CD4-positive, CD25-positive, alpha-beta regulatory T cell (primary cell): ENCODE measurements at regions not wholly inside any gene's neighbourhood (a gene's known extent, or its start where the extent isn't known, plus 50 kb on each side); places are given as distances from the start of the nearest gene placed in this dataset.
A peak's percentile ranks its signal among the peaks of the same experiment; 100 is the strongest.

ENCODE experiments used
- ATAC-seq, 2 donors: fragments of 150-1000 bp; cut with Tn5 transposase; one replicate each; pipeline ENCODE4 v1.10.0; 2021; ENCODE audit warnings: low read depth in 2 of 2, moderate number of reproducible peaks in 2 of 2, moderate library complexity in 1 of 2
- DNase-seq, 3 donors: peaks; one replicate each; pipeline versions ENCODE4 v3.0.0 to v3.0.0-alpha.2; 2012 to 2022; ENCODE audit warnings: mixed read lengths in 1 of 3
- H3K27ac ChIP-seq: one replicate; pipeline ENCODE4 v1.7.0; 2013; ENCODE audit warnings: mild to moderate bottlenecking, low read length; ENCODE audit not compliant: insufficient read depth, poor library complexity, severe bottlenecking
- H3K27me3 ChIP-seq: one replicate; pipeline ENCODE4 v1.7.0; 2013; ENCODE audit warnings: low read length; ENCODE audit not compliant: control insufficient read depth, insufficient read depth
- H3K36me3 ChIP-seq: one replicate; pipeline ENCODE4 v1.7.0; 2013; ENCODE audit warnings: mild to moderate bottlenecking, low read length, moderate library complexity; ENCODE audit not compliant: control insufficient read depth, insufficient read depth
- H3K4me1 ChIP-seq: 2 replicates; pipeline ENCODE4 v1.7.0; 2013; ENCODE audit warnings: mild to moderate bottlenecking, low read length; ENCODE audit not compliant: insufficient read depth, control insufficient read depth, poor library complexity, severe bottlenecking
- H3K4me3 ChIP-seq: one replicate; pipeline ENCODE4 v1.7.0; 2013; ENCODE audit warnings: low read depth, mild to moderate bottlenecking, low read length, moderate library complexity
- H3K9me3 ChIP-seq, 2 experiments: 1 replicate in 1 of 2; 2 replicates in 1 of 2; pipeline ENCODE4 v1.7.0; 2013; ENCODE audit warnings: low read length in 2 of 2, mild to moderate bottlenecking in 1 of 2, moderate library complexity in 1 of 2; ENCODE audit not compliant: control insufficient read depth in 2 of 2
- H3K27ac Mint-ChIP-seq, 3 donors: one replicate each; pipeline ENCODE4 v1.8.0; 2020 to 2022; ENCODE audit warnings: mild to moderate bottlenecking in 3 of 3, mixed read lengths in 3 of 3, moderate library complexity in 2 of 3
- H3K27me3 Mint-ChIP-seq: one replicate; pipeline ENCODE4 v1.8.0; 2022; ENCODE audit warnings: mild to moderate bottlenecking, mixed read lengths
- H3K36me3 Mint-ChIP-seq: one replicate; pipeline ENCODE4 v1.8.0; 2020; ENCODE audit warnings: mixed read lengths
- H3K4me1 Mint-ChIP-seq, 4 donors: one replicate each; pipeline ENCODE4 v1.8.0; 2020 to 2022; ENCODE audit warnings: mixed read lengths in 4 of 4, mild to moderate bottlenecking in 1 of 4
- H3K4me3 Mint-ChIP-seq, 4 donors: one replicate each; pipeline ENCODE4 v1.8.0; 2020 to 2022; ENCODE audit warnings: mild to moderate bottlenecking in 4 of 4, mixed read lengths in 4 of 4, moderate library complexity in 3 of 4
- H3K9me3 Mint-ChIP-seq, 7 donors: one replicate each; pipeline ENCODE4 v1.8.0; 2020 to 2022; ENCODE audit warnings: mixed read lengths in 7 of 7, mild to moderate bottlenecking in 3 of 7, moderate library complexity in 2 of 7

DNA sequence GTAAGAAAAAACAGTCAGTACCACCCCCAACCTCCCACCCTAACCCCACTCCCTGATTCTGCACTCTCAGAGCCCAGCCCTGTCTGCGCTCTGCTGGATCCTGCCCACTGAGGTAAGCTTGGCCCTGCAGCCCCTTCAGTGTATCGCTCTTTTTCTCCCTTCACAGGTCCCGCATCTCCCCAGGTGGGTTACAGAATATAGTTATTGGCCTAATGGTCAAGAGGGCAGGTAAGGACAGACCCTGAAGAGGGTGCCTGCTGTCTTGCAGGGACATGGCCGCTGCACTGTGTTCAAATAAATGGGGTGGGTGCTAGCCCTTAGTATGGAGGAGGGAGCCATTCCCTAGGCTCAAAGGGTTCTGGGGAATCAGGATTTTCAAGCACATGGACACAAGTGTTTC is 135.7 kb downstream of the ADSS2 start:
- H3K9me3 ChIP-seq: no peaks in the 10 kb centered on the region
- Mint-ChIP-seq H3K36me3 (no peaks in the 10 kb centered on the region), H3K4me1 (peaks cover 0 to 9% (median 7%) of the 10 kb centered on the region in 4 donors)

DNA sequence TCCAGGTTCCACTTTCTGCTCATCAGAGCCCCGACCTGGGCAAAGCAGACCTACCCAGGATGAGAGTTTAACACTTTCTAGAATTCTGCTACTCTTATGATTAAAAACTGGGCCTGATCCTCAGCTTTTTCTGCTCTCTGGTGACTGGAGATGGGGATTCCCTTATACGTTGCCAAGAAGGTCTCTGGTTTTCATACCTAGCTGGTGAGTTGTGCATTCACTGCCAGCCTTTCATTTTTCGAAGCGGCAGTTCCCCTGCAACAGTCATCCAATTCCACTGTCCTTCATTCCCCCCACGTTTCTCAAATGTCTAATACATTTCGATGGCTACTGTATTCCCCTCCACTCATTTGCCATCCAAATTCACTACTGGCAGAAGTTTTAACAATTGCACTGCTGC is 135.3 kb downstream of the ADSS2 start:
- ATAC-seq: no peak
- no peaks in the 10 kb centered on the region for H3K36me3 ChIP-seq
- H3K4me3 ChIP-seq: no peak overlapping the region
- Mint-ChIP-seq H3K9me3 (peaks cover 0 to 2% (median 0%) of the 10 kb centered on the region in 7 donors), H3K4me3 (no peak overlapping the region), H3K4me1 (peaks cover 0 to 9% (median 7%) of the 10 kb centered on the region in 4 donors), H3K27ac (no peak overlapping the region), H3K27me3 (no peaks in the 10 kb centered on the region), H3K36me3 (no peaks in the 10 kb centered on the region)
- peaks cover 10% of the 10 kb centered on the region for H3K4me1 ChIP-seq
- no peaks in the 10 kb centered on the region for H3K9me3 ChIP-seq
- no peak for DNase-seq
- H3K27ac ChIP-seq: no peak overlapping the region
- no peaks in the 10 kb centered on the region for H3K27me3 ChIP-seq

More for the DNA sequence above, 135.7 kb downstream of the ADSS2 start:
- no peaks in the 10 kb centered on the region for H3K36me3 ChIP-seq
- no peak overlapping the region for H3K4me3 ChIP-seq
- Mint-ChIP-seq H3K27me3 (no peaks in the 10 kb centered on the region), H3K27ac (no peak overlapping the region), H3K4me3 (no peak overlapping the region), H3K9me3 (peaks cover 0 to 2% (median 0%) of the 10 kb centered on the region in 7 donors)
- H3K4me1 ChIP-seq: peaks cover 10% of the 10 kb centered on the region
- H3K27me3 ChIP-seq: no peaks in the 10 kb centered on the region
- ATAC-seq (no peak), DNase-seq (no peak)
- no peak overlapping the region for H3K27ac ChIP-seq

DNA sequence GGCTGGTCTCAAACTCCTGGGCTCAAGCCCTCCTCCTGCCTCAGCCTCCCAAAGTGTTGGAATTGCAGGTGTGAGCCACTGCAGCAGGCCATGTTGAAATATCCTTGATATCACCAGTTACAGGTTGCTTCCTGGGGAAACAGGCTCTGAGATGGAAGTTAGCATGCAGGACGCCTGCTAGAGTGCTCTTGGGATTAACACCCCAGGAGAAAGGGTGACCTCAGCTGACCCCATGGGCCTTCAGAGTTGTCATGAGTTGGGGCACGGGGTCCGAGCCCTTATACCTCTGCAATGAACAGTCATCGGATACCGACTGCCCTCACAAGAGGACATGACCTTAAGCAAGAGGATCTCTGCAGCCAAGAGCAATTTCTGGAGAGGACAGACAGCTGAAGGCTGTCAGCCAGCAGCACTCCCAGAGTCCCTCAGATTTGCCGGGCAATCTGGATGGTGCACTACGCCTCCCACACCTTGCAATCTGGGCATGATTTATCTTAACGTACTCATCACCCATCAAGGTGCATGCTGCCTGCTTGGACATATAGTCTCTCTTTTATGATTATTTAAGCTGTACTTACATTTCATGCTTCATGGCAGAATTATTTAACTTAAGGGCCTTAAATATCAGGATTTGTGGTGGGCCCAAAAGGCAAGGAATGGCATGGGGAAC is 134.6 kb downstream of the ADSS2 start:
- no peak overlapping the region for H3K4me3 Mint-ChIP-seq
- H3K27me3 Mint-ChIP-seq: no peaks in the 10 kb centered on the region
- ATAC-seq (no peak), DNase-seq (no peak)
- H3K27ac ChIP-seq: no peak overlapping the region
- H3K36me3 Mint-ChIP-seq: no peaks in the 10 kb centered on the region
- no peaks in the 10 kb centered on the region for H3K36me3 ChIP-seq
- H3K4me1 ChIP-seq: peaks cover 10% of the 10 kb centered on the region
- no peaks in the 10 kb centered on the region for H3K27me3 ChIP-seq
- no peak overlapping the region for H3K4me3 ChIP-seq
- H3K4me1 Mint-ChIP-seq: peaks cover 0 to 9% (median 7%) of the 10 kb centered on the region in 4 donors
- H3K27ac Mint-ChIP-seq: no peak overlapping the region
- H3K9me3 ChIP-seq: no peaks in the 10 kb centered on the region
- H3K9me3 Mint-ChIP-seq: no peaks in the 10 kb centered on the region

DNA sequence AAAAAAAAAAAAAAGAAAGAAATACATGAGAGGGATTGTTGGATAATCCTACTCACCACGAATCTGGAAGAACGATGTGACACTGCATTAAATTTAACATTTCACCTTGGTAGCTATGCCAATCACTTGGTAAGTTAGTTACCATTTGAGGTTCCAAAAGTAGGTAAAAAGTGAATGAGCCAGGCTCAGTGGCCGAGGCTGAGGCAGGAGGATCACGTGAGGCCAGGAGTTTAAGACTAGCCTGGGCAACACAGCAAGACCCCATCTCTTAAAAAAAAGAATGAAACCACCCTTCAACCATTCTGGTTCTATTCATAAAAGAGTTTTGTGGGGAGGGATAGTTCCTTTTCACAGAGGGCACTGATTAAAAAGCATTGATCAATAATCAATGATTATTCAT is 133.6 kb downstream of the ADSS2 start:
- Histone ChIP-seq H3K27ac (no peak overlapping the region), H3K4me3 (no peak overlapping the region), H3K27me3 (no peaks in the 10 kb centered on the region), H3K36me3 (no peaks in the 10 kb centered on the region), H3K4me1 (peaks cover 10% of the 10 kb centered on the region), H3K9me3 (no peaks in the 10 kb centered on the region)
- Mint-ChIP-seq H3K36me3 (no peaks in the 10 kb centered on the region), H3K27me3 (no peaks in the 10 kb centered on the region), H3K27ac (no peak overlapping the region), H3K4me3 (no peak overlapping the region), H3K4me1 (peaks cover 5 to 14% (median 10%) of the 10 kb centered on the region in 4 donors), H3K9me3 (no peaks in the 10 kb centered on the region)
- no peak for ATAC-seq
- no peak for DNase-seq

DNA sequence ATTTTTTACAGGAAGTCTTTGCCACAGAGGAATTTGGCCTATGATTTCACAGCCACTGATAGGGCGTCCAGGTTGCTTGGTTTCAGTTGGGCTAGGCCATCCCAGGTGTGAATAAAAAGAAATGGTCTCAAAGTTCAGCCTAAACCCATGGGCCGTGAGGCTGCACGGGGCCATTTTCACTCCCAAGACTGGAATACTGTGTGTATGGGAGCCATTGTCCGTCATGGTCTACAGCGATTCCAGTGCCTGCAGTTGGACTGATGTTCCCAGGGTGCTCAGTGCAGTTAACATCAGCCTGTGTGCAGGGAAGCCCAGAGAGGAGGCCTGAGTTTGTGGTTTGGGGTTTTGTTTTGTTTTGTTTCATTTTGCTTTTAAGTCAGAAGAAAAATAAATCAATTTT is 133.2 kb downstream of the ADSS2 start:
- Histone ChIP-seq H3K9me3 (no peaks in the 10 kb centered on the region), H3K4me3 (no peak overlapping the region), H3K27me3 (no peaks in the 10 kb centered on the region), H3K36me3 (no peaks in the 10 kb centered on the region), H3K4me1 (peaks cover 10% of the 10 kb centered on the region), H3K27ac (no peak overlapping the region)
- Mint-ChIP-seq H3K4me1 (peaks cover 5 to 14% (median 10%) of the 10 kb centered on the region in 4 donors), H3K27ac (peak overlapping the region in 1 of 3 donors; percentile 20), H3K36me3 (no peaks in the 10 kb centered on the region), H3K27me3 (no peaks in the 10 kb centered on the region), H3K9me3 (no peaks in the 10 kb centered on the region), H3K4me3 (no peak overlapping the region)
- no peak for ATAC-seq
- DNase-seq: no peak

DNA sequence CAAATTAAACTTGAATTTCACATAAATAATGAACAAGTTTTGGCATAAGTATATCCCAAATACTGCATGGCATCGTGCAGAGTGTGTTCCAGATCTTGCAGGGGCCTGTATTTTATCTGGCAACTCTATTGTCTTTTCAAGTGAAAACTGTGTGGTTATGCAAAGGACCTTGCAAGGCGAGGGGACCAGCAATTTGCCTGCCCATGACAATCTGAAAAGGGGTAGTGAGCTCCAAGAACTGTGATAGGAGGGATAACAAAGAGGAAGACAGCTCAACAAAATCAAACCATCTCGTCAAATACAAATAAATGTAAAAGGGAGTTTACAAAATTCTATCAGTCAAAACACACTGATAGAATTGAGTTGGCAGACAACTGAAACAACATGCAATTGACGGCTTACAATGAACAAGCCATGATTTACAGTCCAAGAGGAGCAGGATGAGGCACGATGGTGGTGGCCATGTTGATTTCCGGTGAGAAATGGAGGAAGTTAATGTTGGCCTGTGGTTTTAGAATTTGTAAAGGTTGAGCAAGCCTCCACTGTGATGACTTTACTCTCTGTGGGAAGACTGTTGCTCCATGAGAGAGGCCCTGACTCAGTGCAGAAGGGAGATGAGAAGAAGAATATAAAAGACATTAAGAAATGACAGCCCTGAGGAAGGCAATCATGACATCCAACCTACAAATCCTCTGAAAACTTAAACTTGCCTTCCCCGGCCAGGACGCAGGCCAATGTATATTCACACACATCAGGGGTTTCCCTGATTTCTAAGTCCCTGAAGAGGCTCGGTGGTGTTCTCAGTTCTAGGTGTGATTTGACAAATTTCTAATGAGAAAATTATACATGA is 132.2 kb downstream of the ADSS2 start:
- Histone ChIP-seq H3K27ac (peak overlapping the region; percentile 30), H3K4me3 (peak overlapping the region; percentile 23), H3K4me1 (peaks cover 10% of the 10 kb centered on the region), H3K9me3 (no peaks in the 10 kb centered on the region), H3K36me3 (no peaks in the 10 kb centered on the region), H3K27me3 (no peaks in the 10 kb centered on the region)
- ATAC-seq (peak; percentile 39 to 57), DNase-seq (peak in 1 of 3 donors; percentile 59)
- peaks cover 5 to 14% (median 12%) of the 10 kb centered on the region in 4 donors for H3K4me1 Mint-ChIP-seq
- no peaks in the 10 kb centered on the region for H3K9me3 Mint-ChIP-seq
- no peaks in the 10 kb centered on the region for H3K36me3 Mint-ChIP-seq
- peak overlapping the region in 2 of 3 donors; percentile 70 to 78 for H3K27ac Mint-ChIP-seq
- H3K27me3 Mint-ChIP-seq: no peaks in the 10 kb centered on the region
- peak overlapping the region in 2 of 4 donors; percentile 39 to 67 for H3K4me3 Mint-ChIP-seq

DNA sequence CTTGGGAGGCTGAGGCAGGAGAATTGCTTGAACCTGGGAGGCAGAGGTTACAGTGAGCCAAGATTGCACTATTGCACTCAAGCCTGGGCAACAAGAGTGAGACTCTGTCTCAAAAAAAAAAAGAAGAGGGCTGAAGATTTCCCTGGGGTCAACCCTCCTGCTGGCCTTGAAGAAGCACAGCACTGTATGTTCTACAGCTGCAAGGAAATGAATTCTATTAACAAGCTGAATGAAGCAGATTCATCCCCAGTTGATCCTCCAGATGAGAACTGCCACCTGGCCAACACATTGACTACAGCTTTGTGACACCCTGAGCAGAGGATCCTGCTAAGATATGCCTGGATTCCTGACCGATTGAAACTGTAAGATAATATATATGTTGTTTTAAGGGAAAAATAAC is 129.5 kb downstream of the ADSS2 start:
- Mint-ChIP-seq H3K4me3 (peak overlapping the region in 2 of 4 donors; percentile 18 to 86), H3K4me1 (peaks cover 5 to 27% (median 21%) of the 10 kb centered on the region in 4 donors), H3K27ac (peak overlapping the region in 1 of 3 donors; percentile 28), H3K9me3 (no peaks in the 10 kb centered on the region), H3K27me3 (no peaks in the 10 kb centered on the region), H3K36me3 (no peaks in the 10 kb centered on the region)
- Histone ChIP-seq H3K27me3 (peaks cover 1% of the 10 kb centered on the region), H3K36me3 (no peaks in the 10 kb centered on the region), H3K9me3 (no peaks in the 10 kb centered on the region), H3K4me3 (peak overlapping the region; percentile 37), H3K4me1 (peaks cover 10% of the 10 kb centered on the region), H3K27ac (no peak overlapping the region)
- DNase-seq (no peak), ATAC-seq (no peak)
